ENCODE measurements at regions not wholly inside any gene's neighbourhood (a gene's known extent, or its start where the extent isn't known, plus 50 kb on each side); places are given as distances from the start of the nearest gene placed in this dataset.

DNA sequence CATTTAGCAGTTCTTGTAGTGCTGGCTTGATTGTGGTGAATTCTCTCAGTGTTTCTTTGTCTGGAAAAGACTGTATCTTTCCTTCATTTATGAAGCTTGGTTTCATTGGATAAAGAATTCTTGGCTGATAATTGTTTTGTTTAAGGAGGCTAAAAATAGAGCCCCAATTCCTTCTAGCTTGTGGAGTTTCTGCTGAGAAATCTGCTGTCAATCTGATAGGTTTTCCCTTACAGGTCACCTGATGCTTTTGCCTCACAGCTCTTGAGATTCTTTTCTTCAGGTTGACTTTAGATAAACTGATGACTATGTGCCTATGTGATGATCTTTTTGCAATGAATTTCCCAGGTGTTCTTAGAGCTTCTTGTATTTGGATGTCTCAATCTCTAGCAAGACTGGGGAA lies 1508.5 kb upstream of the FLRT2 start:
- Histone ChIP-seq H3K4me3 (ENCODE audit: low read depth, low read length, poor library complexity, severe bottlenecking) (no peak overlapping the region), H3K36me3 (ENCODE audit: insufficient read depth, low read length) (no peaks in the 10 kb centered on the region), H3K9me2 (ENCODE audit: insufficient read depth, low read length) (no peaks in the 10 kb centered on the region), H3K79me2 (ENCODE audit: insufficient read depth, low read depth, low read length) (no peaks in the 10 kb centered on the region), H3K4me1 (ENCODE audit: insufficient read depth, low read length, poor library complexity, severe bottlenecking) (no peaks in the 10 kb centered on the region), H4K20me1 (ENCODE audit: insufficient read depth, low read length) (no peaks in the 10 kb centered on the region), H3K4me2 (ENCODE audit: low read length) (no peak overlapping the region), H3K9me3 (ENCODE audit: low read length) (no peaks in the 10 kb centered on the region), H3K27ac (ENCODE audit: low read depth, low read length, poor library complexity, severe bottlenecking) (no peak overlapping the region), H2AFZ (ENCODE audit: low read length) (no peak overlapping the region)
- DNase-seq (ENCODE audit: low spot score) = no peak
- intact Hi-C loops (cut with micrococcal nuclease; ENCODE audit: unreplicated experiment) = no loop called here
- TF ChIP-seq, protein P1, sequence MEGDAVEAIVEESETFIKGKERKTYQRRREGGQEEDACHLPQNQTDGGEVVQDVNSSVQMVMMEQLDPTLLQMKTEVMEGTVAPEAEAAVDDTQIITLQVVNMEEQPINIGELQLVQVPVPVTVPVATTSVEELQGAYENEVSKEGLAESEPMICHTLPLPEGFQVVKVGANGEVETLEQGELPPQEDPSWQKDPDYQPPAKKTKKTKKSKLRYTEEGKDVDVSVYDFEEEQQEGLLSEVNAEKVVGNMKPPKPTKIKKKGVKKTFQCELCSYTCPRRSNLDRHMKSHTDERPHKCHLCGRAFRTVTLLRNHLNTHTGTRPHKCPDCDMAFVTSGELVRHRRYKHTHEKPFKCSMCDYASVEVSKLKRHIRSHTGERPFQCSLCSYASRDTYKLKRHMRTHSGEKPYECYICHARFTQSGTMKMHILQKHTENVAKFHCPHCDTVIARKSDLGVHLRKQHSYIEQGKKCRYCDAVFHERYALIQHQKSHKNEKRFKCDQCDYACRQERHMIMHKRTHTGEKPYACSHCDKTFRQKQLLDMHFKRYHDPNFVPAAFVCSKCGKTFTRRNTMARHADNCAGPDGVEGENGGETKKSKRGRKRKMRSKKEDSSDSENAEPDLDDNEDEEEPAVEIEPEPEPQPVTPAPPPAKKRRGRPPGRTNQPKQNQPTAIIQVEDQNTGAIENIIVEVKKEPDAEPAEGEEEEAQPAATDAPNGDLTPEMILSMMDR (conservative IDR thresholded peaks at IDR 0.05; ENCODE audit: low read length) = no peak
- no peak for TF ChIP-seq EZH2phosphoT487 (IDR thresholded peaks at IDR 0.05; ENCODE audit: borderline replicate concordance, low read depth, low read length)
- ChIA-PET POLR2A (no interaction called here), CTCF (ENCODE audit: unreplicated experiment) (no interaction called here)
- no TSS peak for BruUV-seq (replicated peaks)

DNA sequence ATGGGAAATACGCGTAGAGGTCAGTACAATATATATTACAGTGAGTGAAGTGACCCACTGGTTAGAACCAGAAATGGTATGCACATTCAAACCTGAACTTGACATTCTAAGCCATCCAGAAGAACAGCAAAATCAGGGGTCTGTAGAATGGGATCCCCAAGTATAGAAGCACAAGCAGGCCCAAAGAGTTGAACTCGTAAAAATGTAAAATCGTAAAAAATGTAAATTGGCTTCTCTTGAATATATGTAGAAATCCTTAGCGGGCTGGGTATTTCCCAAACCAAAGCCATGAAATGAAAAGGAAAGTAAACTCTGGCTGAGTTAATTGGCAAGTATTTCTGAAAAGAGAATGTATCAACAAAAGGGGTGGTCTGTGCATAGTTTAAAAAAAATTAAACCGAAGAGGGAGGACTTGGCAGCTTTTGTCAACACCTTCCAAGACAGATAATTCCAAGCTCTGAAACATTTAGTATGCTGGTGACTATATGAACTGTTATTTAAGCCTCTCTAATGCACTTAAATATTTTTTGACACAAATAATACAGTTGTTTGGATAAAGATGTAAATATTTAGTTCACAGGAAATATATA lies 1505.6 kb upstream of the FLRT2 start:
- Histone ChIP-seq H3K36me3 (ENCODE audit: insufficient read depth, low read length) (no peaks in the 10 kb centered on the region), H3K4me1 (ENCODE audit: insufficient read depth, low read length, poor library complexity, severe bottlenecking) (no peaks in the 10 kb centered on the region), H3K9me3 (ENCODE audit: low read length) (no peaks in the 10 kb centered on the region), H3K79me2 (ENCODE audit: insufficient read depth, low read depth, low read length) (no peaks in the 10 kb centered on the region), H4K20me1 (ENCODE audit: insufficient read depth, low read length) (no peaks in the 10 kb centered on the region), H3K27ac (ENCODE audit: low read depth, low read length, poor library complexity, severe bottlenecking) (no peak overlapping the region), H3K4me2 (ENCODE audit: low read length) (no peak overlapping the region), H3K9me2 (ENCODE audit: insufficient read depth, low read length) (no peaks in the 10 kb centered on the region), H3K4me3 (ENCODE audit: low read depth, low read length, poor library complexity, severe bottlenecking) (no peak overlapping the region), H2AFZ (ENCODE audit: low read length) (no peak overlapping the region)
- ChIA-PET POLR2A (interaction anchor here (0.7 kb wide), 1 partner anchor 514 kb away, joined by 3 read pairs; no protein-coding TSS in a partner anchor), CTCF (ENCODE audit: unreplicated experiment) (no interaction called here)
- intact Hi-C loops (cut with micrococcal nuclease; ENCODE audit: unreplicated experiment) = no loop called here
- TF ChIP-seq EZH2phosphoT487 (IDR thresholded peaks at IDR 0.05; ENCODE audit: borderline replicate concordance, low read depth, low read length) = no peak
- TF ChIP-seq, protein P1 (conservative IDR thresholded peaks at IDR 0.05; ENCODE audit: low read length) = no peak
- DNase-seq (ENCODE audit: low spot score) = no peak
- BruUV-seq (replicated peaks) = no TSS peak

DNA sequence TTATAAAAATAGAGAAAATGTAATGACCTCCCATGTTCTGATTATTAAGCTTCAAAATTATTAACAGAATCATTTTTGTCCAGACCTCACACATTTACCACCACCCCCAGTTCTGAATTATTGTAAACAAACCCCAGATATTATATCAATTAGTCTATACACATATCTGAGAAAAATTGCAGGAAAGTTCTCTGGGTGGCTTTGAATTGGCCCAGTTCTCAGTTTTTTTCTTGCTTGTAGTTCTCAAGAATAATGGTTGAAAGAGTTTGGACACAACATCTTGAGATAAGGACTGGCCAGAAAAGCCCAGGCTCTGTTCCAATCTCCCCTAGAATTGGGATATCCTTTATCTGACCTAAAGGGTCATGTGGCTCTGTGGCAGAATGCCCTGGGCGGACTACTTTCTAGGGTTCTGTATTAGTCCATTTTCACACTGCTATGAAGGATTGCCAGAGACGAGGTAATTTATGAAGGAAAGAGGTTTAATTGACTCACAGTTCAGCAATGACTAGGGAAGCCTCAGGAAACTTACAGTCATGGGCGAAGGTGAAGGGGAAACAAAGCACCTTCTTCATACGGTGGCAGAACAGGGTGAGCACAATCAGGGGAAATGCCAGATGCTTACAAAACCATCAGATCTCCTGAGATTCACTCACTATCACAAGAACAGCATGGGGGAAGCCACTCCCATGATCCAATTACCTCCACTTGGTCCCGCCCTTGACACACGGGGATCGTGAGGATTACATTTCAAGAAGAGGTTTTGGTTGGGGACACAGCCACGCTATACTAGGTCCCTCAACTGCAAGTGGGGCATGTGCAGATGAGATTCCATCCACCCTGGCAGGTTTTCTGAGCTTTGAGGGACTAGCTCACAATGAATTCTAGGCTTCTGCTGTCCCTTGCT lies 1504.6 kb upstream of the FLRT2 start:
- TF ChIP-seq, protein P1 (conservative IDR thresholded peaks at IDR 0.05; ENCODE audit: low read length) = no peak
- H2AFZ ChIP-seq (ENCODE audit: low read length) = no peak overlapping the region
- no TSS peak for BruUV-seq (replicated peaks)

More for the DNA sequence above, 1504.6 kb upstream of the FLRT2 start:
- Histone ChIP-seq H3K9me3 (ENCODE audit: low read length) (no peaks in the 10 kb centered on the region), H3K4me3 (ENCODE audit: low read depth, low read length, poor library complexity, severe bottlenecking) (no peak overlapping the region), H4K20me1 (ENCODE audit: insufficient read depth, low read length) (no peaks in the 10 kb centered on the region), H3K36me3 (ENCODE audit: insufficient read depth, low read length) (no peaks in the 10 kb centered on the region), H3K79me2 (ENCODE audit: insufficient read depth, low read depth, low read length) (no peaks in the 10 kb centered on the region), H3K4me1 (ENCODE audit: insufficient read depth, low read length, poor library complexity, severe bottlenecking) (no peaks in the 10 kb centered on the region), H3K27ac (ENCODE audit: low read depth, low read length, poor library complexity, severe bottlenecking) (no peak overlapping the region), H3K4me2 (ENCODE audit: low read length) (no peak overlapping the region), H3K9me2 (ENCODE audit: insufficient read depth, low read length) (no peaks in the 10 kb centered on the region)
- ChIA-PET POLR2A (interaction anchor here (0.6 kb wide), 1 partner anchor 1736 kb away, joined by 3 read pairs; no protein-coding TSS in a partner anchor), CTCF (ENCODE audit: unreplicated experiment) (no interaction called here)
- DNase-seq (ENCODE audit: low spot score) = no peak
- intact Hi-C loops (cut with micrococcal nuclease; ENCODE audit: unreplicated experiment) = no loop called here

All from OCI-LY7 (cell line).